ENCODE measurements at regions not wholly inside any gene's neighbourhood (a gene's known extent, or its start where the extent isn't known, plus 50 kb on each side); places are given as distances from the start of the nearest gene placed in this dataset.

DNA sequence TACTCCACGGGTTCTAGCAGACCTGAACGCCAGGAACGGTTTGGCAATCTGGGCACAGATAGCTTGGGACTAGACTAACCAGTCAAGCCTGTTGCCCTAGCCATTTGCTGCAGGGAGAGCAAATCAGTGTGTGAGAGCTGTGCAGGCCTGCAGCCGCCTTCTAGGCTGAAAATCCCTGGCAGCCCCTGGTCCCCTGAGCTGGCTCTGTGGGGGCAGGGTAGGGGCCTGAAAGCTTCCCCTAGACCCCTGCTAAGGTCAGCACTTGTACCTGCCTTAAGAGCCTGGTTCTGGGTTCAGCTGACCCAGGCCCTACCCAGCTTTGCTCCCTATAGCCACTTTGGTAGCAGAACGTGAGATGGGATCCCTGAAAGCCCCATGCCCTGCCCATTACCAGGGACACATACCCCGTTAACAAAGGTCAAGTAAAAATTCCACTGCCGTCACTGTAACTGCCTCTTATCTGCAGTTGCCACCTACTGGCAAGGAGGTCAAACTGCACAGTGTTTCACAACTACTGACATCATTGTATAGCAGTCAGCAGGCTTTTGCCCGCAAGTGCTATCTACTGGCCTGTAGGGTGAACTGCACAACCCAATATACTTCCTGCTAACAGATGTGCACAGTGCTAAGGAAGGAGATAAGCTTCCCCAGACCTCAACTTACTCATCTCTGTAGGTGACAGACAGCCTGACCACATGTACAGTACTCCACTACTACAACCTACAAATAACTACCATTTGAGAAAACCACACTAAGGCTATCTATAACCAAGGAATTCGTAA lies 95.1 kb upstream of the OLIG3 start:
- TF ChIP-seq SIN3A (IDR thresholded peaks at IDR 0.05; ENCODE audit: borderline replicate concordance, insufficient read depth, low read depth, low read length): no peak
- TF ChIP-seq, protein P1, sequence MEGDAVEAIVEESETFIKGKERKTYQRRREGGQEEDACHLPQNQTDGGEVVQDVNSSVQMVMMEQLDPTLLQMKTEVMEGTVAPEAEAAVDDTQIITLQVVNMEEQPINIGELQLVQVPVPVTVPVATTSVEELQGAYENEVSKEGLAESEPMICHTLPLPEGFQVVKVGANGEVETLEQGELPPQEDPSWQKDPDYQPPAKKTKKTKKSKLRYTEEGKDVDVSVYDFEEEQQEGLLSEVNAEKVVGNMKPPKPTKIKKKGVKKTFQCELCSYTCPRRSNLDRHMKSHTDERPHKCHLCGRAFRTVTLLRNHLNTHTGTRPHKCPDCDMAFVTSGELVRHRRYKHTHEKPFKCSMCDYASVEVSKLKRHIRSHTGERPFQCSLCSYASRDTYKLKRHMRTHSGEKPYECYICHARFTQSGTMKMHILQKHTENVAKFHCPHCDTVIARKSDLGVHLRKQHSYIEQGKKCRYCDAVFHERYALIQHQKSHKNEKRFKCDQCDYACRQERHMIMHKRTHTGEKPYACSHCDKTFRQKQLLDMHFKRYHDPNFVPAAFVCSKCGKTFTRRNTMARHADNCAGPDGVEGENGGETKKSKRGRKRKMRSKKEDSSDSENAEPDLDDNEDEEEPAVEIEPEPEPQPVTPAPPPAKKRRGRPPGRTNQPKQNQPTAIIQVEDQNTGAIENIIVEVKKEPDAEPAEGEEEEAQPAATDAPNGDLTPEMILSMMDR (IDR thresholded peaks at IDR 0.05): peak; percentile 71
- intact Hi-C loops (cut with micrococcal nuclease; ENCODE audit: unreplicated experiment): no loop called here
- DNase-seq (ENCODE audit: low read depth, low spot score) (no peak), ATAC-seq (peak; percentile 93)
- in situ Hi-C loops (cut with HindIII; ENCODE audit: low pct_unique_long_range_greater_than_20kb, low sequenced_read_pairs): no loop called here
- Histone ChIP-seq H3K36me3 (ENCODE audit: control insufficient read depth, insufficient read depth, low read length) (no peaks in the 10 kb centered on the region), H3K4me3 (ENCODE audit: low read depth in 2 of 2, low read length in 2 of 2) (no peak overlapping the region), H3K27ac (ENCODE audit: low read length) (no peak overlapping the region), H3K4me1 (ENCODE audit: control insufficient read depth, insufficient read depth, low read length) (no peaks in the 10 kb centered on the region), H3K9me3 (ENCODE audit: control insufficient read depth, insufficient read depth, low read depth, low read length) (no peaks in the 10 kb centered on the region), H3K27me3 (ENCODE audit: control insufficient read depth, insufficient read depth, low read length) (peaks cover 5% of the 10 kb centered on the region)
- BruUV-seq (replicated peaks): no TSS peak
- POLR2A ChIA-PET: no interaction called here
- CTCF ChIA-PET: interaction anchor here (0.7 kb wide), 1 partner anchor 330 kb away, joined by 5 read pairs; no protein-coding TSS in a partner anchor

DNA sequence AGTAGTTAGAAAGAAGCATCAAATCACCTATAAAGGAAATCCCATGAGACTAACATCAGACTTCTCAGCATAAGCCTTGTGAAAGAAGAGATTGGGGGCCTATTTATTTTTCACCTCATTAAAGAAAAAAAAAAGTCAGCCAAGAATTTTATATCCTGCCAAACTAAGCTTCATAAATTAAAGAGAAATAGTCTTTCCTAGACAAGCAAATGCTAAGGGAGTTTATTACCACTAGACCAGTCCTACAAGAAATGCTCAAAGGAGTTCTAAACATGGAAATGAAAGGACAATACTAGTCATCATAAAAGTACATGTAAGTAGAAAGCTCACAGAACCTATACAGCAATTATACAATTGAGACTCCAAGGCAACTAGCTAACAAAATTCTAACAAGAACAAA lies 96.5 kb upstream of the OLIG3 start:
- no peaks in the 10 kb centered on the region for H3K4me1 ChIP-seq (ENCODE audit: control insufficient read depth, insufficient read depth, low read length)
- H3K9me3 ChIP-seq (ENCODE audit: control insufficient read depth, insufficient read depth, low read depth, low read length): no peaks in the 10 kb centered on the region
- no peak overlapping the region for H3K4me3 ChIP-seq (ENCODE audit: low read depth in 2 of 2, low read length in 2 of 2)
- DNase-seq (ENCODE audit: low read depth, low spot score) (no peak), ATAC-seq (no peak)
- POLR2A ChIA-PET: no interaction called here
- no peaks in the 10 kb centered on the region for H3K36me3 ChIP-seq (ENCODE audit: control insufficient read depth, insufficient read depth, low read length)
- H3K27me3 ChIP-seq (ENCODE audit: control insufficient read depth, insufficient read depth, low read length): peaks cover 5% of the 10 kb centered on the region
- intact Hi-C loops (cut with micrococcal nuclease; ENCODE audit: unreplicated experiment): no loop called here
- no TSS peak for BruUV-seq (replicated peaks)
- CTCF ChIA-PET: interaction anchor here (0.6 kb wide), 1 partner anchor 139 kb away, joined by 5 read pairs; no protein-coding TSS in a partner anchor
- in situ Hi-C loops (cut with HindIII; ENCODE audit: low pct_unique_long_range_greater_than_20kb, low sequenced_read_pairs): no loop called here
- no peak for TF ChIP-seq POLR2AphosphoS5 (IDR thresholded peaks at IDR 0.05; ENCODE audit: low read depth, low read length)
- TF ChIP-seq TCF7L2 (IDR thresholded peaks at IDR 0.05; ENCODE audit: low read depth, low read length): no peak
- TF ChIP-seq, protein P2, sequence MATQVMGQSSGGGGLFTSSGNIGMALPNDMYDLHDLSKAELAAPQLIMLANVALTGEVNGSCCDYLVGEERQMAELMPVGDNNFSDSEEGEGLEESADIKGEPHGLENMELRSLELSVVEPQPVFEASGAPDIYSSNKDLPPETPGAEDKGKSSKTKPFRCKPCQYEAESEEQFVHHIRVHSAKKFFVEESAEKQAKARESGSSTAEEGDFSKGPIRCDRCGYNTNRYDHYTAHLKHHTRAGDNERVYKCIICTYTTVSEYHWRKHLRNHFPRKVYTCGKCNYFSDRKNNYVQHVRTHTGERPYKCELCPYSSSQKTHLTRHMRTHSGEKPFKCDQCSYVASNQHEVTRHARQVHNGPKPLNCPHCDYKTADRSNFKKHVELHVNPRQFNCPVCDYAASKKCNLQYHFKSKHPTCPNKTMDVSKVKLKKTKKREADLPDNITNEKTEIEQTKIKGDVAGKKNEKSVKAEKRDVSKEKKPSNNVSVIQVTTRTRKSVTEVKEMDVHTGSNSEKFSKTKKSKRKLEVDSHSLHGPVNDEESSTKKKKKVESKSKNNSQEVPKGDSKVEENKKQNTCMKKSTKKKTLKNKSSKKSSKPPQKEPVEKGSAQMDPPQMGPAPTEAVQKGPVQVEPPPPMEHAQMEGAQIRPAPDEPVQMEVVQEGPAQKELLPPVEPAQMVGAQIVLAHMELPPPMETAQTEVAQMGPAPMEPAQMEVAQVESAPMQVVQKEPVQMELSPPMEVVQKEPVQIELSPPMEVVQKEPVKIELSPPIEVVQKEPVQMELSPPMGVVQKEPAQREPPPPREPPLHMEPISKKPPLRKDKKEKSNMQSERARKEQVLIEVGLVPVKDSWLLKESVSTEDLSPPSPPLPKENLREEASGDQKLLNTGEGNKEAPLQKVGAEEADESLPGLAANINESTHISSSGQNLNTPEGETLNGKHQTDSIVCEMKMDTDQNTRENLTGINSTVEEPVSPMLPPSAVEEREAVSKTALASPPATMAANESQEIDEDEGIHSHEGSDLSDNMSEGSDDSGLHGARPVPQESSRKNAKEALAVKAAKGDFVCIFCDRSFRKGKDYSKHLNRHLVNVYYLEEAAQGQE (IDR thresholded peaks at IDR 0.05; ENCODE audit: insufficient read depth in 1 of 2, low read depth in 2 of 2, low read length in 1 of 2): no peak
- TF ChIP-seq, protein P1 (IDR thresholded peaks at IDR 0.05): no peak
- no peak for TF ChIP-seq SIN3A (IDR thresholded peaks at IDR 0.05; ENCODE audit: borderline replicate concordance, insufficient read depth, low read depth, low read length)
- H3K27ac ChIP-seq (ENCODE audit: low read length): no peak overlapping the region

Data from Panc1 (cell line).